ENCODE measurements at regions not wholly inside any gene's neighbourhood (a gene's known extent, or its start where the extent isn't known, plus 50 kb on each side); places are given as distances from the start of the nearest gene placed in this dataset.

GRCh38 chr7:21278944-21279343, 148.9 kb upstream of the SP4 start:
- Histone ChIP-seq H3K4me3 (no peak overlapping the region), H3K36me3 (ENCODE audit: control insufficient read depth in 2 of 2, insufficient read depth in 2 of 2, low read length in 1 of 2) (no peaks in the 10 kb centered on the region), H3K27ac (ENCODE audit: control insufficient read depth, insufficient read depth) (no peak overlapping the region), H3K4me1 (ENCODE audit: control insufficient read depth, insufficient read depth, low read length) (no peaks in the 10 kb centered on the region), H3K4me2 (ENCODE audit: control insufficient read depth, insufficient read depth) (no peak overlapping the region), H3K9me3 (replicated peaks; ENCODE audit: control insufficient read depth, insufficient read depth, low read length) (no peaks in the 10 kb centered on the region), H3K27me3 (replicated peaks in 1 of 2; ENCODE audit: control insufficient read depth in 2 of 2, insufficient read depth in 2 of 2, low read length in 1 of 2) (no peaks in the 10 kb centered on the region), H2AFZ (ENCODE audit: control insufficient read depth, low read depth, low read length) (no peak overlapping the region), H3K9ac (ENCODE audit: control insufficient read depth, insufficient read depth, low read length) (no peak overlapping the region), H3K79me2 (ENCODE audit: control insufficient read depth, insufficient read depth, low read length) (no peaks in the 10 kb centered on the region), H4K20me1 (ENCODE audit: control insufficient read depth, insufficient read depth) (no peaks in the 10 kb centered on the region)
- FAIRE-seq: no peak
- DNase-seq (ENCODE audit: low read depth, low spot score): no peak
- TF ChIP-seq ZBTB4 (CRISPR knock-in tag; IDR thresholded peaks at IDR 0.05) (no peak), BACH1 (IDR thresholded peaks at IDR 0.05; ENCODE audit: borderline replicate concordance) (no peak), PAX5 (IDR thresholded peaks at IDR 0.05; ENCODE audit: borderline replicate concordance, low read depth, low read length) (no peak), TCF3 (IDR thresholded peaks at IDR 0.05; ENCODE audit: borderline replicate concordance, insufficient read depth, low read depth, low read length) (no peak), POLR2A (IDR thresholded peaks at IDR 0.05; ENCODE audit: low read depth, low read length) (no peak), CEBPZ (IDR thresholded peaks at IDR 0.05; ENCODE audit: low read depth, low read length) (no peak), CEBPB (IDR thresholded peaks at IDR 0.05; ENCODE audit: borderline replicate concordance in 1 of 2, low read depth in 2 of 2, low read length in 2 of 2) (no peak), STAT1 (conservative IDR thresholded peaks at IDR 0.05) (no peak), YY1 (IDR thresholded peaks at IDR 0.05; ENCODE audit: low read depth, low read length) (no peak)
- ChIA-PET RAD21 (ENCODE audit: unreplicated experiment) (no interaction called here), POLR2A (no interaction called here), CTCF (interaction anchor here (0.7 kb wide), 1 partner anchor 1061 kb away, joined by 3 read pairs; no protein-coding TSS in a partner anchor), SMC1A (ENCODE audit: uncharacterized antibody, unreplicated experiment) (interaction anchor here (1.4 kb wide), 1 partner anchor 15 kb away, joined by 7 read pairs; no protein-coding TSS in a partner anchor)
- intact Hi-C loops (cut with micrococcal nuclease; ENCODE audit: unreplicated experiment): no loop called here
- no TSS peak for BruUV-seq (replicated peaks)
- in situ Hi-C loops (cut with MboI): no loop called here
- no peak for ATAC-seq
- WGBS (ENCODE audit: insufficient coverage, insufficient replicate concordance, low lambda C conversion rate, missing lambda C conversion rate): 64% methylated on average over 3 of the region's 3 CpGs
